ENCODE measurements at regions not wholly inside any gene's neighbourhood (a gene's known extent, or its start where the extent isn't known, plus 50 kb on each side); places are given as distances from the start of the nearest gene placed in this dataset.
"Not testable (repeated sequence)": the region's sequence is repeated elsewhere in the genome, so short reads cannot be mapped to it uniquely, and the experiment has no call there.

DNA sequence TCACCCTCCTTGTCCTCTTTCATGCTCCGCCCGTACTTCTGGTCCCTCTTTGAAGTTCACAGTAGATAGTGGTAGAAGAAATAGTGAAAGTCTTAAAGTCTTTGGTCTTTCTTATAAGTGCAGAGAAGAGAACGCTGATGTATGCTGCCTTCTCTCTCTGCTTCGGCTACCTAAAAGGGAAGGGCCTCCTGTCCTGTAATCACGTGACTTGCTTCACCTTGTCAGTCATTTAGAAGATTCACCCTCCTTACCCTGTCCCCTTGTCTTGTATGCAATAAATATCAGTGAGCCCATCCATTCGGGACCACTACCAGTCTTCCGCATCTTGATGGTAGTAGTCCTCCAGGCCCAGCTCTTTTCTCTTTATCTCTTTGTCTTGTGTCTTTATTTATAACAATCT lies 144.6 kb downstream of the ARL4C start:
- Histone ChIP-seq H3K27ac (no peak overlapping the region), H3K4me3 (no peak overlapping the region), H3K36me3 (ENCODE audit: insufficient read depth, low read length) (no peaks in the 10 kb centered on the region), H3K9me3 (ENCODE audit: low read depth, low read length) (no peaks in the 10 kb centered on the region), H3K9ac (ENCODE audit: insufficient read length) (no peak overlapping the region)
- DNase-seq (ENCODE audit: low read depth, low spot score): no peak
- no peak for TF ChIP-seq EZH2 (IDR thresholded peaks at IDR 0.05)
- TF ChIP-seq POLR2AphosphoS5 (IDR thresholded peaks at IDR 0.05; ENCODE audit: borderline replicate concordance, low read depth, low read length): no peak
- no peak for TF ChIP-seq FOXP2 (optimal IDR thresholded peaks at IDR 0.05; ENCODE audit: control extremely low read depth, extremely low read length, insufficient read depth)

DNA sequence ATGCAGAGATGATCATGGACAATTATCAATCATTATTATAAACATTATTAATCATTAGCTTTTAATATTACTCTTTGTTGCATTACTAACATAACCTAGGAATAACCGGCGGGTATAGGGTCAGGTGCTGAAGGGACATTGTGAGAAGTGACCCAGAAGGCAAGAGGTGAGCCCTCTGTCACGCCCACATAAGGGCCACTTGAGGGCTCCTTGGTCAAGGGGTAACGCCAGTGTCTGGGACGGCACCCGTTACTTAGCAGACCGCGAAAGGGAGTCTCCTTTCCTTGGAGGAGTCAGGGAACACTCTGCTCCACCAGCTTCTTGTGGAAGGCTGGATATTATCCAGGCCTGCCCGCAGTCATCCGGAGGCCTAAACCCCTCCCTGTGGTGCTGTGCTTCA lies 145.0 kb downstream of the ARL4C start:
- H3K9ac ChIP-seq (ENCODE audit: insufficient read length); DNase-seq (ENCODE audit: low read depth, low spot score); H3K36me3 ChIP-seq (ENCODE audit: insufficient read depth, low read length); H3K9me3 ChIP-seq (ENCODE audit: low read depth, low read length); H3K27ac ChIP-seq; H3K4me3 ChIP-seq: not testable (repeated sequence)

DNA sequence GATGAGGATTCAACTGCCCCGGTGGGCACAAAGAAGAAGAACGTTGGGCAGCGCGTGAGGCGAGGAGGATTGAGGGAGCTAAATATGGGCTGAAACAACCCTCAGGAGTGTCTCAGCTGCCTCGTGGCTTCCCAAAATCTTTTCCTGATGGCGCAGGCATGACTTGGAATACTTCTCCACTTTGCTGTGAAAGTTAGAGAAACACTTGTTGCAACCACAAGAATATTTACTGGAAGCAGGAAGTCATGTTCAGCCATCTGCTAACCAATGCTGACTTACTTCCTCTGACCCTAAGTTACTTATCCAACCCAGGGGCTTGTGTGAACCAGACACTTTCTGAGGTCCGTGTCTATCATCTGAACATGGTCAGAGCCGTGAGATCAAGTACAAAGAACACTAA lies 148.8 kb downstream of the ARL4C start:
- Histone ChIP-seq H3K36me3 (ENCODE audit: insufficient read depth, low read length) (no peaks in the 10 kb centered on the region), H3K9me3 (ENCODE audit: low read depth, low read length) (no peaks in the 10 kb centered on the region), H3K9ac (ENCODE audit: insufficient read length) (no peak overlapping the region), H3K27ac (no peak overlapping the region), H3K4me3 (no peak overlapping the region)
- no peak for TF ChIP-seq FOXP2 (optimal IDR thresholded peaks at IDR 0.05; ENCODE audit: control extremely low read depth, extremely low read length, insufficient read depth)
- no peak for TF ChIP-seq POLR2AphosphoS5 (IDR thresholded peaks at IDR 0.05; ENCODE audit: borderline replicate concordance, low read depth, low read length)
- TF ChIP-seq EZH2 (IDR thresholded peaks at IDR 0.05): no peak
- DNase-seq (ENCODE audit: low read depth, low spot score): no peak

DNA sequence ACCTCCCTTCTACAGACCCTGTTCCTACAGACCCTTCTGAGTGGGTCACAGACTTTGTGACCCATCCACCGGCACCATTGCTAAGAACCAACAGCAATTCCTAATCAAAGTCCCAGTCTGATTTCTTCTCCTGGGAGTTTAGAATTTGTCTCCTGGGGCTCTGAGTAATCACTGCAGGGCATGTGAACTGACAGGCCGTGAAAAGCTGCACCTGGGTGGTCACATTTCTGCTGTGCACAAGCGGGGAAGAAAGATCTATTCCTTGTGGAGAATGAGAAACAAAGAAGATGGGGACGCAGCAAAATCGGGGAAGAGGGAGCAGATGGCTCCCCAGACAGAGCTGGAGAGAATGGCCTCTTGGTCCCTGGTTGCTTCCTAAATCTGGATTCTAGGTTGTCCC lies 151.0 kb downstream of the ARL4C start:
- H3K27ac ChIP-seq: no peak overlapping the region
- H3K4me3 ChIP-seq: no peak overlapping the region
- H3K9ac ChIP-seq (ENCODE audit: insufficient read length): no peak overlapping the region
- no peak for DNase-seq (ENCODE audit: low read depth, low spot score)
- H3K9me3 ChIP-seq (ENCODE audit: low read depth, low read length): no peaks in the 10 kb centered on the region
- H3K36me3 ChIP-seq (ENCODE audit: insufficient read depth, low read length): no peaks in the 10 kb centered on the region
- TF ChIP-seq POLR2AphosphoS5 (IDR thresholded peaks at IDR 0.05; ENCODE audit: borderline replicate concordance, low read depth, low read length): no peak
- TF ChIP-seq FOXP2 (optimal IDR thresholded peaks at IDR 0.05; ENCODE audit: control extremely low read depth, extremely low read length, insufficient read depth): no peak
- no peak for TF ChIP-seq EZH2 (IDR thresholded peaks at IDR 0.05)

DNA sequence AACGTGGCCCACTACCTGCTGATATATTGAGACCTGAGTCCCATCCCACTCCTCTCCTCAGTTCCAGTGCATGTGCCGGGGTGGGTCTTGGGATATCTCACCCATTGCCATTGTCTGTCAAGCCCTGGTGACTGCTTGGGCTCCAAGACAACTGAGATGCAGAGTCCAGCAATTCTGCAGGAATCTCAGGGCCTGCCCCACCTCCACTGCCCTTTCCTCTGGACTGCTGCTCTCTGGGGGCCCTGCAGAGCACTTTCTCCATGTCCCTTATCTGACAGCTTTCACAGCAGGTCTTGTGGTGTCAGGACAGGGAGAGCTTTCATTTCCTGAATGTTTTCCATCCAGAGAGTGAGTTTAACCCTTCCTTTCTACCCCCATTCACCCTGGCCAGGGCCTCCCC lies 152.9 kb downstream of the ARL4C start:
- Histone ChIP-seq H3K36me3 (ENCODE audit: insufficient read depth, low read length) (no peaks in the 10 kb centered on the region), H3K9ac (ENCODE audit: insufficient read length) (no peak overlapping the region), H3K9me3 (ENCODE audit: low read depth, low read length) (no peaks in the 10 kb centered on the region), H3K4me3 (no peak overlapping the region), H3K27ac (no peak overlapping the region)
- no peak for DNase-seq (ENCODE audit: low read depth, low spot score)
- no peak for TF ChIP-seq POLR2AphosphoS5 (IDR thresholded peaks at IDR 0.05; ENCODE audit: borderline replicate concordance, low read depth, low read length)
- no peak for TF ChIP-seq FOXP2 (optimal IDR thresholded peaks at IDR 0.05; ENCODE audit: control extremely low read depth, extremely low read length, insufficient read depth)
- no peak for TF ChIP-seq EZH2 (IDR thresholded peaks at IDR 0.05)

DNA sequence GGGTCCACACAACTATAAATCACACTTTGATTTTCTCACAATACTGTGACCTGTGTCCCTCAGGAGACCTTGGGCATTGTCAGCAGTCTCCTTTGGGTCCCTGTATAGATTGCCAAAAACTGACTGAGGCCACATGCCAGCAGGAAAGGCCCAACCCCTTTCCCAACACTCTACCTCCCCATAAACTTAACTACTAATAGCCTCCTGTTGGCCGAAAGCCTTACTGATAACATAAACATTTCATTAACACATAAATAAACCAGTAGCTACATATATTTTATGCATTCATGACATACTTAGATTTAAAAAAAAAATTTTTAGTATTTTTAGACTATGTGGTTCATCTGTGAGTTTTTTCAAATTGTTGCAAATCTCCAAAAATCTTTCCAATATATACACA lies 153.5 kb downstream of the ARL4C start:
- no peak overlapping the region for H3K27ac ChIP-seq
- no peak for TF ChIP-seq POLR2AphosphoS5 (IDR thresholded peaks at IDR 0.05; ENCODE audit: borderline replicate concordance, low read depth, low read length)
- TF ChIP-seq FOXP2 (optimal IDR thresholded peaks at IDR 0.05; ENCODE audit: control extremely low read depth, extremely low read length, insufficient read depth): no peak
- TF ChIP-seq EZH2 (IDR thresholded peaks at IDR 0.05): no peak

DNA sequence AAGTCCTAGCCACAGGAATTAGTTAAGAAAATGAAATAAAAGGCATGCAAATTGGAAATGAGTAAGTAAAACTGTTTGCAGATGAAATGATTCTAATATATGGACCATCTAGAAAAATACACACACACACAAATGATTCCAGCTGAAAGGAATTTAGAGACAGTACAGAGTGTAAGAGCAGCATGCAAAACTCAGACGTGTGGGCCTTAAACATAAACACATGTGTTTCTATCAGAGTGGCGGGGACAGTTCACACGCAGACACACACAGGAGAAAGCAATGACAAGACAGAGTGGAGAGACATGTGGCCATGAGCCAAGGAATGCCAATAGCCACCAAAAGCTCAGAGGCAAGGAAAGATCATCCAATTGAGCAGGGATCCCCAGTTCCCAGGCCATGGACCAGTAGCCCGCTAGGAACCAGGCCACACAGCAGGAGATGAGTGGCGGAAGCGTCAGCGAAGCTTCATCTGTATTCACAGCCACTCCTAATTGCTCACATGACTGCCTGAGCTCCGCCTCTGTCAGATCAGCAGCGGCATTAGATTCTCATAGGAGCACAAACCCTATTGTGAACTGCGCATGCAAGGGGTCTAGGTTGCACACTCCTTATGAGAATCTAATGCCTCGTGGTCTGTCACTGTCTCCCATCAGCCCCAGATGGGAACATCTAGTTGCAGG lies 155.4 kb downstream of the ARL4C start:
- DNase-seq (ENCODE audit: low read depth, low spot score): no peak
- Histone ChIP-seq H3K27ac (no peak overlapping the region), H3K9me3 (ENCODE audit: low read depth, low read length) (no peaks in the 10 kb centered on the region), H3K36me3 (ENCODE audit: insufficient read depth, low read length) (no peaks in the 10 kb centered on the region), H3K4me3 (no peak overlapping the region), H3K9ac (ENCODE audit: insufficient read length) (no peak overlapping the region)
- TF ChIP-seq EZH2 (IDR thresholded peaks at IDR 0.05): no peak
- TF ChIP-seq FOXP2 (optimal IDR thresholded peaks at IDR 0.05; ENCODE audit: control extremely low read depth, extremely low read length, insufficient read depth): no peak
- TF ChIP-seq POLR2AphosphoS5 (IDR thresholded peaks at IDR 0.05; ENCODE audit: borderline replicate concordance, low read depth, low read length): no peak

More for the DNA sequence above, 153.5 kb downstream of the ARL4C start:
- Histone ChIP-seq H3K4me3 (no peak overlapping the region), H3K9ac (ENCODE audit: insufficient read length) (no peak overlapping the region), H3K36me3 (ENCODE audit: insufficient read depth, low read length) (no peaks in the 10 kb centered on the region), H3K9me3 (ENCODE audit: low read depth, low read length) (no peaks in the 10 kb centered on the region)
- no peak for DNase-seq (ENCODE audit: low read depth, low spot score)

DNA sequence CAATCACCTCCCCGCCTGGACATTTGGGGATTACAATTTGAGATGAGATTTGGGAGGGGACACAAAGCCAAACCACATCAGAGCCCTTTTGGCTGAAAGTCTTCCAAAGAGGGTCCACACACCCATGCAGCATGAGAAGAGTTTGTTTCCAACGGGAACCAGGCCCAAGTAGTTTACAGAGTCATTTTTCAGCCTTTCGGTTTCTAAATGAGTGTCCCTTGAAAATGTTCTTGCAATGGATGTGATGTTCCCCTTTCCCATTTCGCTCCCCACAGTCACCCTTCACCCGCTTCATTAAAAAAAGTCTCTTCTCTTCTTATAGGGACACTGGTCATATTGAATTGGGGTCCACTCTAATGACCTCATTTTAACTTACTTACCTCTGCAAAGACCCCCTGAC lies 157.4 kb downstream of the ARL4C start:
- H3K36me3 ChIP-seq (ENCODE audit: insufficient read depth, low read length): no peaks in the 10 kb centered on the region
- no peak overlapping the region for H3K27ac ChIP-seq
- H3K9ac ChIP-seq (ENCODE audit: insufficient read length): no peak overlapping the region
- no peak overlapping the region for H3K4me3 ChIP-seq
- no peak for DNase-seq (ENCODE audit: low read depth, low spot score)
- H3K9me3 ChIP-seq (ENCODE audit: low read depth, low read length): no peaks in the 10 kb centered on the region
- no peak for TF ChIP-seq EZH2 (IDR thresholded peaks at IDR 0.05)
- TF ChIP-seq POLR2AphosphoS5 (IDR thresholded peaks at IDR 0.05; ENCODE audit: borderline replicate concordance, low read depth, low read length): no peak
- no peak for TF ChIP-seq FOXP2 (optimal IDR thresholded peaks at IDR 0.05; ENCODE audit: control extremely low read depth, extremely low read length, insufficient read depth)

DNA sequence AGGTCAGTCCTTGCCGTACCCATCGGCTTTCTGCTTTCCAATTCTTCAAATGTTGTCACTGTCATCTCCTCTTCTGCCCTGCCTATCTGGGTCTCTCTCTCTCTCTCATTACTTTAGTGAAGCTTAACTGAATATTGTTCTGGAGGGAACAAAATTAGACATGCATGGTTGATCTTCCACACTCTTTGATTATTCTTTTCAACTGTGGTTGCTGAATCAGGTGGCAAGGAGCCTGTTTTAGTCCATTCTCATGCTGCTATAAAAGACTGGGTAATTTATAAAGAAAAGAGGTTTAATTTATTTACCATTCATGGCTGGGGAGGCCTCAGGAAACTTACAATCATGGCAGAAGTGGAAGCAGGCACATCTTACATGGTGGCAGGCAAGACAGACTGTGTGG lies 157.9 kb downstream of the ARL4C start:
- DNase-seq (ENCODE audit: low read depth, low spot score): no peak
- Histone ChIP-seq H3K4me3 (no peak overlapping the region), H3K9me3 (ENCODE audit: low read depth, low read length) (no peaks in the 10 kb centered on the region), H3K9ac (ENCODE audit: insufficient read length) (no peak overlapping the region), H3K36me3 (ENCODE audit: insufficient read depth, low read length) (no peaks in the 10 kb centered on the region), H3K27ac (no peak overlapping the region)
- TF ChIP-seq POLR2AphosphoS5 (IDR thresholded peaks at IDR 0.05; ENCODE audit: borderline replicate concordance, low read depth, low read length) (no peak), EZH2 (IDR thresholded peaks at IDR 0.05) (no peak), FOXP2 (optimal IDR thresholded peaks at IDR 0.05; ENCODE audit: control extremely low read depth, extremely low read length, insufficient read depth) (no peak)
